Effector memory CD4-positive, alpha-beta T cell (primary cell): ENCODE measurements at regions not wholly inside any gene's neighbourhood (a gene's known extent, or its start where the extent isn't known, plus 50 kb on each side); places are given as distances from the start of the nearest gene placed in this dataset.
"Not testable (repeated sequence)": the region's sequence is repeated elsewhere in the genome, so short reads cannot be mapped to it uniquely, and the experiment has no call there.

ENCODE experiments used
- DNase-seq, 3 donors: peaks; one replicate each; pipeline ENCODE4 v3.0.0-alpha.2; 2020
- H3K27ac ChIP-seq: 2 replicates; pipeline ENCODE4 v1.7.0; 2013; ENCODE audit warnings: mild to moderate bottlenecking, low read length, moderate library complexity; ENCODE audit not compliant: insufficient read depth, poor library complexity, severe bottlenecking
- H3K27me3 ChIP-seq: replicated peaks from 2 replicates; pipeline ENCODE4 v1.7.0; 2013; ENCODE audit warnings: mild to moderate bottlenecking, low read length; ENCODE audit not compliant: insufficient read depth, control insufficient read depth, poor library complexity, severe bottlenecking
- H3K36me3 ChIP-seq: 2 replicates; pipeline ENCODE4 v1.7.0; 2013; ENCODE audit warnings: mild to moderate bottlenecking, low read length, moderate library complexity; ENCODE audit not compliant: control insufficient read depth, insufficient read depth
- H3K4me1 ChIP-seq: 2 replicates; pipeline ENCODE4 v1.7.0; 2013; ENCODE audit warnings: low read length, mild to moderate bottlenecking; ENCODE audit not compliant: control insufficient read depth, insufficient read depth, poor library complexity, severe bottlenecking
- H3K4me3 ChIP-seq: 2 replicates; pipeline ENCODE4 v1.7.0; 2013; ENCODE audit warnings: low read length, low read depth, mild to moderate bottlenecking; ENCODE audit not compliant: insufficient read depth, poor library complexity, severe bottlenecking
- H3K9me3 ChIP-seq: 2 replicates; pipeline ENCODE4 v1.7.0; 2013; ENCODE audit warnings: mild to moderate bottlenecking, low read length, moderate library complexity; ENCODE audit not compliant: control insufficient read depth

- H3K36me3 ChIP-seq, H3K9me3 ChIP-seq, H3K4me3 ChIP-seq, H3K4me1 ChIP-seq, H3K27me3 ChIP-seq, DNase-seq, H3K27ac ChIP-seq: not testable (repeated sequence)
Observed at GRCh38 chr5:20875726-20876125, 887.7 kb upstream of the CDH18 start.

GRCh38 chr5:20865892-20866291 is 877.9 kb upstream of the CDH18 start:
- not testable (repeated sequence) for H3K36me3 ChIP-seq, H3K27ac ChIP-seq, H3K9me3 ChIP-seq, H3K27me3 ChIP-seq, H3K4me3 ChIP-seq, DNase-seq, H3K4me1 ChIP-seq

- no peak overlapping the region for H3K4me3 ChIP-seq
- DNase-seq, result no peak
- no peak overlapping the region for H3K27ac ChIP-seq
- no peaks in the 10 kb centered on the region for H3K9me3 ChIP-seq
- H3K27me3 ChIP-seq, result no peaks in the 10 kb centered on the region
- no peaks in the 10 kb centered on the region for H3K36me3 ChIP-seq
- no peaks in the 10 kb centered on the region for H3K4me1 ChIP-seq
Observed at GRCh38 chr5:20833081-20833627, 845.2 kb upstream of the CDH18 start.

- Histone ChIP-seq H3K36me3 (no peaks in the 10 kb centered on the region), H3K27me3 (no peaks in the 10 kb centered on the region), H3K4me3 (no peak overlapping the region), H3K9me3 (no peaks in the 10 kb centered on the region), H3K4me1 (no peaks in the 10 kb centered on the region), H3K27ac (no peak overlapping the region)
- DNase-seq, result no peak
Observed at GRCh38 chr5:20832204-20833080, 844.4 kb upstream of the CDH18 start.

GRCh38 chr5:20825951-20826350 is 838.0 kb upstream of the CDH18 start:
- H3K4me1 ChIP-seq, DNase-seq, H3K27ac ChIP-seq: not testable (repeated sequence)

GRCh38 chr5:20797216-20797615 is 809.2 kb upstream of the CDH18 start:
- H3K27ac ChIP-seq, H3K36me3 ChIP-seq, H3K4me1 ChIP-seq, H3K4me3 ChIP-seq, H3K27me3 ChIP-seq, H3K9me3 ChIP-seq, DNase-seq: not testable (repeated sequence)

More at GRCh38 chr5:20825951-20826350, 838.0 kb upstream of the CDH18 start:
- H3K27me3 ChIP-seq, H3K36me3 ChIP-seq, H3K4me3 ChIP-seq, H3K9me3 ChIP-seq: not testable (repeated sequence)

GRCh38 chr5:20784755-20785154 is 796.8 kb upstream of the CDH18 start:
- not testable (repeated sequence) for H3K9me3 ChIP-seq, H3K4me1 ChIP-seq, H3K4me3 ChIP-seq, DNase-seq, H3K27me3 ChIP-seq, H3K27ac ChIP-seq, H3K36me3 ChIP-seq

GRCh38 chr5:20783484-20783883 is 795.5 kb upstream of the CDH18 start:
- H3K4me1 ChIP-seq, H3K4me3 ChIP-seq, DNase-seq, H3K27me3 ChIP-seq, H3K9me3 ChIP-seq, H3K36me3 ChIP-seq, H3K27ac ChIP-seq: not testable (repeated sequence)

- not testable (repeated sequence) for H3K4me1 ChIP-seq, H3K9me3 ChIP-seq, H3K36me3 ChIP-seq, H3K27me3 ChIP-seq, H3K27ac ChIP-seq, H3K4me3 ChIP-seq, DNase-seq
Observed at GRCh38 chr5:20771338-20771737, 783.3 kb upstream of the CDH18 start.

- not testable (repeated sequence) for H3K36me3 ChIP-seq, H3K9me3 ChIP-seq, H3K4me3 ChIP-seq, H3K27ac ChIP-seq, H3K27me3 ChIP-seq, H3K4me1 ChIP-seq, DNase-seq
Observed at GRCh38 chr5:20765074-20765473, 777.1 kb upstream of the CDH18 start.
